Fibroblast of lung (primary cell): ENCODE measurements at regions not wholly inside any gene's neighbourhood (a gene's known extent, or its start where the extent isn't known, plus 50 kb on each side); places are given as distances from the start of the nearest gene placed in this dataset.
A peak's percentile ranks its signal among the peaks of the same experiment; 100 is the strongest.

Experiments used
- DNase-seq, 2 donors: peaks; one replicate each; pipeline versions ENCODE4 v3.0.0 to v3.0.0-alpha.2; 2010; ENCODE audit warnings: low read depth in 2 of 2
- H2AFZ ChIP-seq: 2 replicates; pipeline ENCODE4 v1.5.1; 2012; ENCODE audit warnings: low read length, control low read depth, inconsistent platforms
- H3K27ac ChIP-seq: 2 replicates; pipeline ENCODE4 v1.5.1; 2011; ENCODE audit warnings: low read length, control low read depth; ENCODE audit not compliant: insufficient read depth
- H3K27me3 ChIP-seq: 2 replicates; pipeline ENCODE4 v1.5.1; 2011; ENCODE audit warnings: mild to moderate bottlenecking, low read length; ENCODE audit not compliant: control insufficient read depth, insufficient read depth
- H3K36me3 ChIP-seq: 2 replicates; pipeline ENCODE4 v1.5.1; 2011; ENCODE audit warnings: low read length; ENCODE audit not compliant: control insufficient read depth, insufficient read depth
- H3K4me1 ChIP-seq: 2 replicates; pipeline ENCODE4 v1.5.1; 2011; ENCODE audit warnings: low read length; ENCODE audit not compliant: control insufficient read depth, insufficient read depth; ENCODE audit errors: extremely low read depth
- H3K4me2 ChIP-seq: 2 replicates; pipeline ENCODE4 v1.5.1; 2011; ENCODE audit warnings: low read length, control low read depth; ENCODE audit not compliant: insufficient read depth; ENCODE audit errors: extremely low read depth
- H3K4me3 ChIP-seq, 4 experiments: fragments of 200-600 bp in 1 of 4; sonication (generic) in 1 of 4; replicated peaks in 1 of 4; 2 replicates each; pipeline ENCODE4 v1.5.1; 2011 to 2016; ENCODE audit warnings: low read length in 4 of 4, low read depth in 3 of 4, mild to moderate bottlenecking in 3 of 4, control low read depth in 2 of 4, inconsistent platforms in 1 of 4, mixed read lengths in 1 of 4; ENCODE audit not compliant: insufficient read depth in 1 of 4; ENCODE audit errors: control extremely low read depth in 1 of 4
- H3K79me2 ChIP-seq: 2 replicates; pipeline ENCODE4 v1.5.1; 2012; ENCODE audit warnings: mild to moderate bottlenecking, low read length, inconsistent platforms; ENCODE audit not compliant: control insufficient read depth, insufficient read depth
- H3K9ac ChIP-seq: 2 replicates; pipeline ENCODE4 v1.5.1; 2011; ENCODE audit warnings: mild to moderate bottlenecking, low read length, control low read depth; ENCODE audit not compliant: insufficient read depth
- H3K9me3 ChIP-seq: 2 replicates; pipeline ENCODE4 v1.5.1; 2012; ENCODE audit warnings: low read depth, low read length; ENCODE audit not compliant: control insufficient read depth, insufficient read depth
- H4K20me1 ChIP-seq: 2 replicates; pipeline ENCODE4 v1.5.1; 2011; ENCODE audit warnings: low read length; ENCODE audit not compliant: control insufficient read depth, insufficient read depth; ENCODE audit errors: extremely low read depth
- CTCF ChIP-seq, 2 donors: IDR thresholded peaks in 1 of 2; conservative IDR thresholded peaks in 1 of 2; 1 replicate in 1 of 2; 2 replicates in 1 of 2; pipeline ENCODE4 v1.5.1; 2011 to 2012; ENCODE audit warnings: low read length in 2 of 2, control low read depth in 1 of 2, inconsistent platforms in 1 of 2, low read depth in 1 of 2, mild to moderate bottlenecking in 1 of 2
- EZH2 ChIP-seq: IDR thresholded peaks from 2 replicates; pipeline ENCODE4 v1.5.1; 2012; ENCODE audit warnings: low read length, control low read depth, mild to moderate bottlenecking; ENCODE audit errors: missing control alignments

GRCh38 chr15:94015324-94015723 is 216.0 kb upstream of the MCTP2 start:
- Histone ChIP-seq H3K36me3 (no peaks in the 10 kb centered on the region), H3K9ac (no peak overlapping the region), H3K4me3 (no peak overlapping the region), H3K27me3 (no peaks in the 10 kb centered on the region), H4K20me1 (no peaks in the 10 kb centered on the region), H2AFZ (no peak overlapping the region), H3K79me2 (no peaks in the 10 kb centered on the region), H3K9me3 (no peaks in the 10 kb centered on the region), H3K4me1 (no peaks in the 10 kb centered on the region), H3K4me2 (no peak overlapping the region), H3K27ac (no peak overlapping the region)
- TF ChIP-seq EZH2: no peak
- TF ChIP-seq CTCF (conservative IDR thresholded peaks at IDR 0.05 in 1 of 2, IDR thresholded peaks at IDR 0.05 in 1 of 2; ENCODE audit: low read depth in 1 of 2, low read length in 2 of 2): no peak
- DNase-seq: peak in 1 of 2 donors; percentile 31

- DNase-seq: peak in 1 of 2 donors; percentile 27
- Histone ChIP-seq H3K4me1 (no peaks in the 10 kb centered on the region), H3K27me3 (no peaks in the 10 kb centered on the region), H4K20me1 (no peaks in the 10 kb centered on the region), H3K4me2 (no peak overlapping the region), H3K4me3 (no peak overlapping the region), H3K9ac (no peak overlapping the region), H2AFZ (no peak overlapping the region), H3K79me2 (no peaks in the 10 kb centered on the region), H3K36me3 (no peaks in the 10 kb centered on the region), H3K9me3 (no peaks in the 10 kb centered on the region), H3K27ac (no peak overlapping the region)
- TF ChIP-seq CTCF (conservative IDR thresholded peaks at IDR 0.05 in 1 of 2, IDR thresholded peaks at IDR 0.05 in 1 of 2; ENCODE audit: low read depth in 1 of 2, low read length in 2 of 2) (no peak), EZH2 (no peak)
Measured at GRCh38 chr15:94008104-94009074, 223.0 kb upstream of the MCTP2 start.

- no peak for TF ChIP-seq EZH2
- TF ChIP-seq CTCF (conservative IDR thresholded peaks at IDR 0.05 in 1 of 2, IDR thresholded peaks at IDR 0.05 in 1 of 2; ENCODE audit: low read depth in 1 of 2, low read length in 2 of 2): no peak
- no peaks in the 10 kb centered on the region for H4K20me1 ChIP-seq
- no peaks in the 10 kb centered on the region for H3K9me3 ChIP-seq
- H3K9ac ChIP-seq: no peak overlapping the region
- no peaks in the 10 kb centered on the region for H3K36me3 ChIP-seq
- H3K27me3 ChIP-seq: no peaks in the 10 kb centered on the region
- H3K79me2 ChIP-seq: no peaks in the 10 kb centered on the region
- H3K4me2 ChIP-seq: no peak overlapping the region
- H3K4me3 ChIP-seq: no peak overlapping the region
- peak in 1 of 2 donors; percentile 5 for DNase-seq
- H2AFZ ChIP-seq: no peak overlapping the region
- H3K27ac ChIP-seq: no peak overlapping the region
- no peaks in the 10 kb centered on the region for H3K4me1 ChIP-seq
Measured at GRCh38 chr15:94004697-94005096, 226.7 kb upstream of the MCTP2 start.
